ENCODE measurements at regions not wholly inside any gene's neighbourhood (a gene's known extent, or its start where the extent isn't known, plus 50 kb on each side); places are given as distances from the start of the nearest gene placed in this dataset.

- no peak for DNase-seq
- H3K4me3 ChIP-seq, result no peak overlapping the region
- H3K27me3 ChIP-seq, result no peaks in the 10 kb centered on the region
- no peaks in the 10 kb centered on the region for H3K9me3 ChIP-seq
- no peaks in the 10 kb centered on the region for H3K36me3 ChIP-seq
- H3K27ac ChIP-seq, result no peak overlapping the region
- TF ChIP-seq CTCF (IDR thresholded peaks at IDR 0.05), result no peak
- TF ChIP-seq POLR2A (IDR thresholded peaks at IDR 0.05), result no peak
- H3K4me1 ChIP-seq, result no peaks in the 10 kb centered on the region
Observed at GRCh38 chr10:130568246-130568645, 432.1 kb downstream of the GLRX3 start.

- no peaks in the 10 kb centered on the region for H3K4me1 ChIP-seq
- TF ChIP-seq CTCF (IDR thresholded peaks at IDR 0.05) (no peak), POLR2A (IDR thresholded peaks at IDR 0.05) (no peak)
- no peaks in the 10 kb centered on the region for H3K36me3 ChIP-seq
- H3K4me3 ChIP-seq, result no peak overlapping the region
- no peaks in the 10 kb centered on the region for H3K9me3 ChIP-seq
- H3K27ac ChIP-seq, result no peak overlapping the region
- no peaks in the 10 kb centered on the region for H3K27me3 ChIP-seq
- no peak for DNase-seq
Observed at GRCh38 chr10:130570074-130570473, 433.9 kb downstream of the GLRX3 start.

- no peak overlapping the region for H3K4me3 ChIP-seq
- H3K27ac ChIP-seq, result no peak overlapping the region
- H3K27me3 ChIP-seq, result no peaks in the 10 kb centered on the region
- DNase-seq, result no peak
- H3K36me3 ChIP-seq, result no peaks in the 10 kb centered on the region
- TF ChIP-seq CTCF (IDR thresholded peaks at IDR 0.05) (no peak), POLR2A (IDR thresholded peaks at IDR 0.05) (no peak)
- no peaks in the 10 kb centered on the region for H3K9me3 ChIP-seq
- no peaks in the 10 kb centered on the region for H3K4me1 ChIP-seq
Observed at GRCh38 chr10:130571674-130572073, 435.5 kb downstream of the GLRX3 start.

GRCh38 chr10:130573446-130573845, 437.3 kb downstream of the GLRX3 start:
- no peaks in the 10 kb centered on the region for H3K36me3 ChIP-seq
- no peaks in the 10 kb centered on the region for H3K27me3 ChIP-seq
- no peak overlapping the region for H3K27ac ChIP-seq
- no peak for DNase-seq
- TF ChIP-seq POLR2A (IDR thresholded peaks at IDR 0.05), result no peak
- TF ChIP-seq CTCF (IDR thresholded peaks at IDR 0.05), result no peak
- no peaks in the 10 kb centered on the region for H3K4me1 ChIP-seq
- H3K9me3 ChIP-seq, result no peaks in the 10 kb centered on the region
- H3K4me3 ChIP-seq, result no peak overlapping the region

- no peaks in the 10 kb centered on the region for H3K36me3 ChIP-seq
- no peak for DNase-seq
- no peak overlapping the region for H3K4me3 ChIP-seq
- TF ChIP-seq POLR2A (IDR thresholded peaks at IDR 0.05) (no peak), CTCF (IDR thresholded peaks at IDR 0.05) (no peak)
- H3K9me3 ChIP-seq, result no peaks in the 10 kb centered on the region
- H3K27ac ChIP-seq, result no peak overlapping the region
- no peaks in the 10 kb centered on the region for H3K27me3 ChIP-seq
- no peaks in the 10 kb centered on the region for H3K4me1 ChIP-seq
Observed at GRCh38 chr10:130575756-130576285, 439.6 kb downstream of the GLRX3 start.

GRCh38 chr10:130576427-130576826, 440.2 kb downstream of the GLRX3 start:
- no peaks in the 10 kb centered on the region for H3K9me3 ChIP-seq
- no peaks in the 10 kb centered on the region for H3K4me1 ChIP-seq
- H3K27ac ChIP-seq, result no peak overlapping the region
- DNase-seq, result no peak
- no peaks in the 10 kb centered on the region for H3K36me3 ChIP-seq
- TF ChIP-seq POLR2A (IDR thresholded peaks at IDR 0.05), result no peak
- no peak for TF ChIP-seq CTCF (IDR thresholded peaks at IDR 0.05)
- H3K4me3 ChIP-seq, result no peak overlapping the region
- no peaks in the 10 kb centered on the region for H3K27me3 ChIP-seq

All from Peyer's patch (tissue), 4 donors.